K562 (cell line): ENCODE measurements at regions not wholly inside any gene's neighbourhood (a gene's known extent, or its start where the extent isn't known, plus 50 kb on each side); places are given as distances from the start of the nearest gene placed in this dataset.

ENCODE experiments used
- SMARCE1 ChIP-seq: fragments of 450-650 bp; IDR thresholded peaks from 2 replicates; pipeline ENCODE4 v1.7.1; 2016; ENCODE audit warnings: mild to moderate bottlenecking
- YY1 ChIP-seq, 3 experiments: IDR thresholded peaks; 2 replicates each; pipeline ENCODE4 v1.6.1; 2011; ENCODE audit warnings: low read length in 2 of 3, mild to moderate bottlenecking in 2 of 3, moderate library complexity in 2 of 3, borderline replicate concordance in 1 of 3, control low read depth in 1 of 3, low read depth in 1 of 3; ENCODE audit not compliant: insufficient read depth in 3 of 3, insufficient replicate concordance in 2 of 3, control insufficient read depth in 1 of 3, insufficient read length in 1 of 3; ENCODE audit errors: extremely low read depth in 1 of 3

GRCh38 chr14:58725226-58725625, 87.5 kb downstream of the DACT1 start:
- TF ChIP-seq SMARCE1 (no peak), YY1 (IDR thresholded peaks at IDR 0.05; ENCODE audit: borderline replicate concordance in 1 of 3, control insufficient read depth in 1 of 3, extremely low read depth in 1 of 3, insufficient read depth in 3 of 3, insufficient read length in 1 of 3, insufficient replicate concordance in 2 of 3, low read depth in 1 of 3, low read length in 2 of 3) (no peak)
